DND-41 (cell line): ENCODE measurements at regions not wholly inside any gene's neighbourhood (a gene's known extent, or its start where the extent isn't known, plus 50 kb on each side); places are given as distances from the start of the nearest gene placed in this dataset.

Experiments
- ATAC-seq: fragments of 200-7000 bp; cut with Tn5 transposase; 3 replicates; pipeline ENCODE4 v1.9.1; 2021; ENCODE audit warnings: low read depth; ENCODE audit not compliant: insufficient read depth
- DNase-seq: peaks from one replicate; pipeline ENCODE4 v3.0.0-alpha.2; 2020
- H2AFZ ChIP-seq: 2 replicates; pipeline ENCODE4 v1.6.0; 2012; ENCODE audit warnings: low read depth, low read length
- H3K27ac ChIP-seq: 2 replicates; pipeline ENCODE4 v1.5.1; 2012; ENCODE audit warnings: low read length, inconsistent platforms
- H3K27me3 ChIP-seq: fragments of 200-600 bp; sonication (generic); 2 replicates; pipeline ENCODE4 v1.6.0; 2012; ENCODE audit warnings: low read length, mild to moderate bottlenecking, inconsistent platforms; ENCODE audit not compliant: insufficient read depth, poor library complexity
- H3K36me3 ChIP-seq: 2 replicates; pipeline ENCODE4 v1.5.1; 2012; ENCODE audit warnings: low read length, inconsistent platforms; ENCODE audit not compliant: insufficient read depth
- H3K4me1 ChIP-seq: 2 replicates; pipeline ENCODE4 v1.5.1; 2012; ENCODE audit warnings: mild to moderate bottlenecking, low read length; ENCODE audit not compliant: insufficient read depth
- H3K4me2 ChIP-seq: 2 replicates; pipeline ENCODE4 v1.6.0; 2012; ENCODE audit warnings: mild to moderate bottlenecking, moderate library complexity, low read length, inconsistent platforms; ENCODE audit not compliant: insufficient read depth
- H3K4me3 ChIP-seq, 2 experiments: fragments of 200-600 bp in 1 of 2; shearing (Covaris generic) in 1 of 2; 2 replicates each; pipeline ENCODE4 v1.5.1; 2012 to 2016; ENCODE audit warnings: inconsistent platforms in 2 of 2, low read length in 2 of 2, mild to moderate bottlenecking in 2 of 2, low read depth in 1 of 2, moderate library complexity in 1 of 2
- H3K79me2 ChIP-seq: 2 replicates; pipeline ENCODE4 v1.6.0; 2012; ENCODE audit warnings: low read length, inconsistent platforms; ENCODE audit not compliant: insufficient read depth
- H3K9ac ChIP-seq: 2 replicates; pipeline ENCODE4 v1.6.0; 2012; ENCODE audit warnings: low read depth, mild to moderate bottlenecking, inconsistent platforms, low read length, moderate library complexity
- H3K9me3 ChIP-seq: 2 replicates; pipeline ENCODE4 v1.5.1; 2012; ENCODE audit warnings: low read length, moderate library complexity, mild to moderate bottlenecking, inconsistent platforms; ENCODE audit not compliant: insufficient read depth, severe bottlenecking
- H4K20me1 ChIP-seq: 2 replicates; pipeline ENCODE4 v1.6.0; 2012; ENCODE audit warnings: low read length; ENCODE audit not compliant: insufficient read depth
- CTCF ChIP-seq: IDR thresholded peaks from 2 replicates; pipeline ENCODE4 v1.5.1; 2012; ENCODE audit warnings: borderline replicate concordance, low read length, moderate library complexity, mild to moderate bottlenecking; ENCODE audit not compliant: poor library complexity, severe bottlenecking; ENCODE audit errors: extremely low read depth
- EZH2 ChIP-seq: IDR thresholded peaks from 3 replicates; pipeline ENCODE4 v1.6.1; 2012; ENCODE audit warnings: borderline replicate concordance, low read depth, mild to moderate bottlenecking, moderate library complexity, low read length, inconsistent platforms; ENCODE audit not compliant: severe bottlenecking

DNA sequence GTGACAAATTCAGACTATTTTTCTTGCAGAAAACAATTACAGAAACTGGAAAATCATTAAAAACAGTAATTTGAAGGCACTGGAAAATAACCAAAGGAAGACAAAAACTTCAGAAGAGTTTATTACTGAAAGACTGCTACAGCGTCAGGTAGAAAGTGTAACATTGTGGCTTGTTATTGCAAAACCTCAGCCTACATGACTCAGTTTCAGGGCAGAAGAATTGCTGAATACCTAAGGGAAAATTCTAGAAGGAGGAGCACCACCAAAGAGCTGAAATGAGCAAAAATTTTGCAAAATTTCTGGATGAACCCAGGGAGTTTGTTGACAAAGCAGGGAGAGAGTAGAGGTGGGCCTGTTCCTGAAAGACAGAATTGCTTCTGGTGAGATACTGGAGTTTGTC is 219.6 kb downstream of the C3orf38 start:
- no peak overlapping the region for H3K27ac ChIP-seq
- H3K4me3 ChIP-seq: no peak overlapping the region
- H3K9ac ChIP-seq: no peak overlapping the region
- H4K20me1 ChIP-seq: no peaks in the 10 kb centered on the region
- ATAC-seq: no peak
- no peak for TF ChIP-seq CTCF
- no peak for TF ChIP-seq EZH2
- H3K4me2 ChIP-seq: no peak overlapping the region
- no peaks in the 10 kb centered on the region for H3K27me3 ChIP-seq
- no peaks in the 10 kb centered on the region for H3K36me3 ChIP-seq
- DNase-seq: no peak
- no peak overlapping the region for H2AFZ ChIP-seq
- H3K79me2 ChIP-seq: no peaks in the 10 kb centered on the region
- peaks cover 7% of the 10 kb centered on the region for H3K9me3 ChIP-seq
- no peaks in the 10 kb centered on the region for H3K4me1 ChIP-seq

DNA sequence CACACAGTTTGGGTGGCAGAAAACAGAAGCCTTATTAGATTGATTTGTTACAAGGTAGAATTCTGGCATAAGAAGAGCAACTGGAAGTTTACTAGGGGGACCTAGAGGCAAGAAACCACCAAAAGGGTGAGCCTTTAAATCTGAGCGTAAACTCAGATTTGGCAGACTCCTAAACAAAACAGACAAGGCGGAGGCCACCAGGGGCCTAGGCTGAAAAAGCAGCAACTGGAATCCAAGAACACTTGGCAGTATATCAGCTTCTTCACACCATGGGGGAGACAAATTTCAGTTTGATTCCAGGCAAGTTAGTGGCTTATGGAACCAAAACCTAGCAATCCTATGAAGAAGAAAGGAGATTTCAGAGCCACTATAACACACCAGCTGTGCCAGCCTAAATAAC is 220.0 kb downstream of the C3orf38 start:
- no peaks in the 10 kb centered on the region for H3K79me2 ChIP-seq
- no peak for ATAC-seq

DNA sequence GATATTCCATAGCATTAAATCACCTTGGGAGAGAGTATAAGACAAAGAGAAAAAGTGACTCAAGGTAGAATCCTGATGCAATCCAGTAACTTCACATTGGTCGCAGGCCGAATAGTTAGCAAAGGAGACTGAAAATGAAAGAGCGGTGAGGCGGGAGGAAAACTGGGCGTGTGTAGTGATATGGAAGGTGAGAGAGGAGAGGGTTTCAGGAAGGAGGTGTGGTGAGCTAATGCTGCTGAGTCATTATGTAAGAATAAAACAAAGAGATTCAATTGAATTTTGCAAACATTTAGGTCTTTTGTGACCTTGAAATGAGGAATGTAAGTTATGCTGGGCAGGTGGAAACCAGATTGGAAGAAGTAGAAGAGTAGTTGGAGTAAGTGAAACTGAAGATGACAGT is 235.3 kb downstream of the C3orf38 start:
- Histone ChIP-seq H3K9ac (no peak overlapping the region), H4K20me1 (no peaks in the 10 kb centered on the region), H3K4me3 (no peak overlapping the region), H3K9me3 (no peaks in the 10 kb centered on the region), H3K36me3 (no peaks in the 10 kb centered on the region), H3K27ac (no peak overlapping the region), H3K4me2 (no peak overlapping the region), H2AFZ (no peak overlapping the region), H3K79me2 (no peaks in the 10 kb centered on the region), H3K27me3 (no peaks in the 10 kb centered on the region), H3K4me1 (no peaks in the 10 kb centered on the region)
- ATAC-seq (no peak), DNase-seq (no peak)
- TF ChIP-seq EZH2 (no peak), CTCF (no peak)

More for the DNA sequence above, 220.0 kb downstream of the C3orf38 start:
- H3K27ac ChIP-seq: no peak overlapping the region
- H3K9ac ChIP-seq: no peak overlapping the region
- DNase-seq: no peak
- no peaks in the 10 kb centered on the region for H4K20me1 ChIP-seq
- H3K36me3 ChIP-seq: no peaks in the 10 kb centered on the region
- H3K4me3 ChIP-seq: no peak overlapping the region
- TF ChIP-seq EZH2 (no peak), CTCF (no peak)
- no peaks in the 10 kb centered on the region for H3K27me3 ChIP-seq
- peaks cover 7% of the 10 kb centered on the region for H3K9me3 ChIP-seq
- no peak overlapping the region for H3K4me2 ChIP-seq
- no peaks in the 10 kb centered on the region for H3K4me1 ChIP-seq
- no peak overlapping the region for H2AFZ ChIP-seq

DNA sequence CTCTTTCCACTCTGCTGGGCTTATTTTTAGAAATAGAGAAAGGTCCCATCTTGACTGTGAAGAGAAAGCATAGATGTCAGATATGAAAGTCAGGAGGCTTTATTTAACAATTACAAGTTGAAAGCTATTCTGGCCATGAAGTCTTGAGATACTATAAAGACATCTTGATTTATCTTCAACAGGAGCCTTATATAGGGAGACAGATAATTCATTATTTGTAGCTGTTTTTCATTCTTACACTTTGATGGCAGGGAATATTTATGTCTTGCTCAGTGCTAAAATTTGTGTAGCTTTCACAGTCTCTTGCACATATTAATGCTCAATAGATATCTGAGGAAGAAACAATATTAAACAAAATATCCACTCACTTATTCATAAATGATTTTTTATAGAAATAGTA is 248.8 kb downstream of the C3orf38 start:
- DNase-seq (no peak), ATAC-seq (no peak)
- Histone ChIP-seq H3K4me3 (no peak overlapping the region), H3K27ac (no peak overlapping the region), H2AFZ (no peak overlapping the region), H3K36me3 (no peaks in the 10 kb centered on the region), H3K9me3 (no peaks in the 10 kb centered on the region), H3K4me2 (no peak overlapping the region), H3K4me1 (no peaks in the 10 kb centered on the region), H3K79me2 (no peaks in the 10 kb centered on the region), H3K27me3 (no peaks in the 10 kb centered on the region), H4K20me1 (no peaks in the 10 kb centered on the region), H3K9ac (no peak overlapping the region)
- TF ChIP-seq EZH2: no peak
- no peak for TF ChIP-seq CTCF
